ENCODE measurements at regions not wholly inside any gene's neighbourhood (a gene's known extent, or its start where the extent isn't known, plus 50 kb on each side); places are given as distances from the start of the nearest gene placed in this dataset.

DNA sequence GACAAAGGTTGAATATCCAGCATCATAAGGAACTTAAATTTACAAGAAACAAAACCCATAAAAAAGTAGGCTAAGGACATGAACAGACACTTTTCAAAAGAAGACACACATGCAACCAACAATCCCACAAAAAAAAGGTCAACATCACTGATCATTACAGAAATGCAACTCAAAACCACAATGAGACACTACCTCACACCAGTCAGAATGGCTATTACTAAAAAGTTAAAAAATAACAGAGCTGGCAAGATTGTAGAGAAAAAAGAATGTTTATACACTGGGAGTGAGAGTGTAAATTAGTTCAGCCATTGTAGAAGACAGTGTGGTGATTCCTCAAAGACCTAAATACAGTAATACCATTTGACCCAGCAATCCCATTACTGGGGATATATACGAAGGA is 474.7 kb downstream of the TRIML1 start:
- Mint-ChIP-seq H3K27ac (no peak overlapping the region), H3K36me3 (no peaks in the 10 kb centered on the region), H3K9me3 (peaks cover 8% of the 10 kb centered on the region), H3K4me3 (no peak overlapping the region), H3K4me1 (no peaks in the 10 kb centered on the region), H3K27me3 (ENCODE audit: low read depth) (no peaks in the 10 kb centered on the region)
- TF ChIP-seq, protein P1, sequence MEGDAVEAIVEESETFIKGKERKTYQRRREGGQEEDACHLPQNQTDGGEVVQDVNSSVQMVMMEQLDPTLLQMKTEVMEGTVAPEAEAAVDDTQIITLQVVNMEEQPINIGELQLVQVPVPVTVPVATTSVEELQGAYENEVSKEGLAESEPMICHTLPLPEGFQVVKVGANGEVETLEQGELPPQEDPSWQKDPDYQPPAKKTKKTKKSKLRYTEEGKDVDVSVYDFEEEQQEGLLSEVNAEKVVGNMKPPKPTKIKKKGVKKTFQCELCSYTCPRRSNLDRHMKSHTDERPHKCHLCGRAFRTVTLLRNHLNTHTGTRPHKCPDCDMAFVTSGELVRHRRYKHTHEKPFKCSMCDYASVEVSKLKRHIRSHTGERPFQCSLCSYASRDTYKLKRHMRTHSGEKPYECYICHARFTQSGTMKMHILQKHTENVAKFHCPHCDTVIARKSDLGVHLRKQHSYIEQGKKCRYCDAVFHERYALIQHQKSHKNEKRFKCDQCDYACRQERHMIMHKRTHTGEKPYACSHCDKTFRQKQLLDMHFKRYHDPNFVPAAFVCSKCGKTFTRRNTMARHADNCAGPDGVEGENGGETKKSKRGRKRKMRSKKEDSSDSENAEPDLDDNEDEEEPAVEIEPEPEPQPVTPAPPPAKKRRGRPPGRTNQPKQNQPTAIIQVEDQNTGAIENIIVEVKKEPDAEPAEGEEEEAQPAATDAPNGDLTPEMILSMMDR (IDR thresholded peaks at IDR 0.05; ENCODE audit: unreplicated experiment): no peak
- DNase-seq (ENCODE audit: low spot score in 2 of 2, unreplicated experiment in 2 of 2): no peak

DNA sequence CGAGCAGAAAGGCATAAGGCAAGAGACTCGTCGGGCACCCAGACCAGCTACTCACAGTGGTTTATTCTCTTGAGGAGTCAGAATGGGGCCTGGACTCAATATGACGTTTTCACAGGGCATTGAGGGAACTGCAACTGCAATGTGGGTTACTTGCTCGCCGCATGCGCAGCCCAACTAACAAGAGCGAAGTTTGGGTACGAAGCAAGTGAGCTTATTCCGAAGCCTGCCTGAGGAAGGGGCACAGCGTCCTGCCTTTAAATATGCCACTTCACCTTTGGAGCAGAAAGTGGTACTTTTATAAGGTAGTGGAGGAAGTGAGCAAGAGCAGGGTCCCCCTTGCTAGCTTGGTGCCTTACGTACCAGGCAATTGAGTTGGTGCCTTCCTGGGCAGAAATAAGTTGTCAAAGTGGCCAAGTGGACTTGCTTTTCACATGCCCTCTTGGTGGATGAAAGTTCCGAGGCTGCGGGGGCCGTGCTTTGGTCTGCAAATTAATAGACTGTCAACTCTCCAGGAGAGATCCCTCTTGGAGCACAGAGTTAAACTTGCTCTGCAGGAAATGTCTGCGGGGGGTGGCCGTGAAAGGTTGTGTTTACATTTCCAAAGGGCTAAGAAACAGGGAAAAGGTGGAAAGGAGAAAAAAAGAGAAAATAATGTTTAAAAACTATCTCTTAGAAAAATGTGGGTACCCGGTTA is 480.4 kb downstream of the TRIML1 start:
- Mint-ChIP-seq H3K36me3 (no peaks in the 10 kb centered on the region), H3K27me3 (ENCODE audit: low read depth) (no peaks in the 10 kb centered on the region), H3K9me3 (peaks cover 4% of the 10 kb centered on the region), H3K4me1 (peaks cover 16% of the 10 kb centered on the region), H3K27ac (no peak overlapping the region), H3K4me3 (no peak overlapping the region)
- DNase-seq (ENCODE audit: low spot score in 2 of 2, unreplicated experiment in 2 of 2): no peak
- TF ChIP-seq, protein P1 (IDR thresholded peaks at IDR 0.05; ENCODE audit: unreplicated experiment): no peak

DNA sequence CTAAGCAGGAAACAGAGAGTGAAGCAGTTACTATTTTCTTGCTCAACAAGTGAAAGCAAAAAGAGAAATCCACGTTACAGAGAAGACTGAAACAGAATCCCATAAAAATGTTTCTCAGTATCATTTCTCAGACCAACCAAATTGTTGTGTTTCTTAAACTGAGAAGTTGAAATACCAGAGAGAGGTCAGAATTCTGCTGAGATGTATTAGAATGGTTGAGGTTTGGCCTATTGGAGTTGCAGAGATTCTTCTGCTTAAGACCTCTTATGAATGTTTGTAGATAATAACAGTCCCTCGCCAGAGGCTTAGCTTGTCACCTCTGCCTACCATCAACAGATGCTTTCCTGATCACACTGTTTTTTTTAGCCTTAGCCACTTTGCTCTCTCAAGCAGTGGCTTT is 481.4 kb downstream of the TRIML1 start:
- no peak overlapping the region for H3K4me3 Mint-ChIP-seq

DNA sequence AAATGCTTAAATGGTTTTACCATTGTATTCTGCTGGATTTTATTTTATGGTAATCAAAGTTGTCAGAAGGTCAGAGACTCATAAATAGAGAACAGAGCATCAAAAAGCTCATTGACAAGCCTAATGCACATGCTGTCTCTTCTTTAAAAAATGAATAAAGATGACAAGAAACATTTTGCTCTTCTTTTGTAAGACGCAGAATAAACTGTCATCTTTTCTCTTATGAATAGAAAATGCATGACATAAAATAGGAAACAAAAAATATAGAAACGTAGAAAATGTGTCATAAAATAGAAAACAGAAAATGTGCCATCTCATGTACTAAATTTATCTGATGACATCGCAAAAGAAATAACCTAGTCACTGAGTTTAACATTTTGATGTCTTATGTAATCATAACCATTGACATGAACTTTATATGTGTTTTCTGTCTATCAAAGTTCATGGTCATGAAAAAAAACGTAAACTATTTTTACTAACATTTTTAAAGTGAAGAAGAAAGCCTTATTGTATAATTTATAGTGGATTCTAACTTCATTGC is 484.1 kb downstream of the TRIML1 start:
- no peaks in the 10 kb centered on the region for H3K27me3 Mint-ChIP-seq (ENCODE audit: low read depth)
- DNase-seq (ENCODE audit: low spot score in 2 of 2, unreplicated experiment in 2 of 2): no peak
- no peaks in the 10 kb centered on the region for H3K9me3 Mint-ChIP-seq
- TF ChIP-seq, protein P1 (IDR thresholded peaks at IDR 0.05; ENCODE audit: unreplicated experiment): no peak
- no peaks in the 10 kb centered on the region for H3K36me3 Mint-ChIP-seq
- no peak overlapping the region for H3K4me3 Mint-ChIP-seq
- peaks cover 16% of the 10 kb centered on the region for H3K4me1 Mint-ChIP-seq
- H3K27ac Mint-ChIP-seq: no peak overlapping the region

More for the DNA sequence above, 481.4 kb downstream of the TRIML1 start:
- TF ChIP-seq, protein P1 (IDR thresholded peaks at IDR 0.05; ENCODE audit: unreplicated experiment): no peak
- Mint-ChIP-seq H3K27ac (no peak overlapping the region), H3K36me3 (no peaks in the 10 kb centered on the region), H3K27me3 (ENCODE audit: low read depth) (no peaks in the 10 kb centered on the region), H3K4me1 (peaks cover 16% of the 10 kb centered on the region), H3K9me3 (peaks cover 4% of the 10 kb centered on the region)
- no peak for DNase-seq (ENCODE audit: low spot score in 2 of 2, unreplicated experiment in 2 of 2)

DNA sequence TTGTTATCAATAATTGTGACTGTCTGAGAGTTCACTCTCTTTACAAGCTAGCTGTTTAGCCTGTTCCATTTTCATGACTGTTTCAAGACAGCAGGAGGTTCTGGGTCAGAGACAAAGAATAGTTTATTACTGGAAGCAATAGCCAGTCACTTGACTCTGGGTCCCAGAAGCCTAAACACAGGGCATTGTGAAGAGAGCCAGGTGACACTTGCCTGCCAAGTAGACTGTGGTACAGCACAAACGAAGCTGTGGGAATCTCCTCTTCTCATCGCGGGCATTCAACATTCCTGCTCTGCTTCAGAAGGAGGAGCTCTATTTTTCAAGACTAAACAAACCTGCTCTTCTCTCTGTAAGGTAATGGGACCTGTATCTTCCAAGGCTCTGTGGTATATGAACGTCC is 485.1 kb downstream of the TRIML1 start:
- no peak for DNase-seq (ENCODE audit: low spot score in 2 of 2, unreplicated experiment in 2 of 2)
- peaks cover 12% of the 10 kb centered on the region for H3K4me1 Mint-ChIP-seq
- no peaks in the 10 kb centered on the region for H3K36me3 Mint-ChIP-seq
- H3K27ac Mint-ChIP-seq: no peak overlapping the region
- no peaks in the 10 kb centered on the region for H3K9me3 Mint-ChIP-seq
- TF ChIP-seq, protein P1 (IDR thresholded peaks at IDR 0.05; ENCODE audit: unreplicated experiment): no peak
- no peaks in the 10 kb centered on the region for H3K27me3 Mint-ChIP-seq (ENCODE audit: low read depth)
- H3K4me3 Mint-ChIP-seq: no peak overlapping the region
